Mesothelial cell of epicardium (in vitro differentiated cells): ENCODE measurements at regions not wholly inside any gene's neighbourhood (a gene's known extent, or its start where the extent isn't known, plus 50 kb on each side); places are given as distances from the start of the nearest gene placed in this dataset.

Experiments used
- DNase-seq, 2 experiments: peaks; one replicate each; pipeline ENCODE4 v3.0.0; 2021; ENCODE audit warnings: low spot score in 2 of 2; ENCODE audit not compliant: unreplicated experiment in 2 of 2
- H3K27ac Mint-ChIP-seq: 2 replicates; pipeline ENCODE4 v1.8.0; 2021; ENCODE audit warnings: mixed read lengths
- H3K27me3 Mint-ChIP-seq: 2 replicates; pipeline ENCODE4 v1.8.0; 2021; ENCODE audit warnings: low read depth, mixed read lengths
- H3K36me3 Mint-ChIP-seq: 2 replicates; pipeline ENCODE4 v1.8.0; 2021; ENCODE audit warnings: mixed read lengths
- H3K4me1 Mint-ChIP-seq: 2 replicates; pipeline ENCODE4 v1.8.0; 2021; ENCODE audit warnings: mixed read lengths
- H3K4me3 Mint-ChIP-seq: 2 replicates; pipeline ENCODE4 v1.8.0; 2021; ENCODE audit warnings: mild to moderate bottlenecking, moderate library complexity, mixed read lengths
- H3K9me3 Mint-ChIP-seq: 2 replicates; pipeline ENCODE4 v1.8.0; 2021; ENCODE audit warnings: mixed read lengths
- TF ChIP-seq, protein P1 (sequence below): fragments of 200-600 bp; sonication (generic); IDR thresholded peaks from one replicate; pipeline ENCODE4 v1.5.0; 2021; ENCODE audit warnings: antibody characterized with exemption; ENCODE audit not compliant: unreplicated experiment

DNA sequence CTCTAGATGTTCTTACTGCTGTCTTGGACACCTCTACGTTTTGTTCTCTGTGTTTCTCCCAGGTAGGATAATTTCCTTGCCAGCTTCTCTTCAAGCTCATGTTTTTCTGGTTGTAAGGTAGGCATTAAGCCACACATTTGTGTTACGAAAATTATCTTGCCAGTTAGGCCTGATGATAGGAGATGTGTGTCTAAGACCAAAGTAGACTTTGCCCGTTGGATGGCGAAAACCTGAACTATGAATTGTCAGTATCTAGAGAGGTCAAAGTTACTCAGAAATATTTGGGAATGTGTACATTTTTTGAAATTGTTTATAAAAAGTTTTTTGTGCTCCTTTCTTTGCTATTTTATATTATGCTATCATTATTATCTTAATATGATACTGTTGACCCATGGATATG is 72.8 kb downstream of the FHIP1A start:
- H3K36me3 Mint-ChIP-seq: no peaks in the 10 kb centered on the region
- no peak overlapping the region for H3K27ac Mint-ChIP-seq
- TF ChIP-seq, protein P1, sequence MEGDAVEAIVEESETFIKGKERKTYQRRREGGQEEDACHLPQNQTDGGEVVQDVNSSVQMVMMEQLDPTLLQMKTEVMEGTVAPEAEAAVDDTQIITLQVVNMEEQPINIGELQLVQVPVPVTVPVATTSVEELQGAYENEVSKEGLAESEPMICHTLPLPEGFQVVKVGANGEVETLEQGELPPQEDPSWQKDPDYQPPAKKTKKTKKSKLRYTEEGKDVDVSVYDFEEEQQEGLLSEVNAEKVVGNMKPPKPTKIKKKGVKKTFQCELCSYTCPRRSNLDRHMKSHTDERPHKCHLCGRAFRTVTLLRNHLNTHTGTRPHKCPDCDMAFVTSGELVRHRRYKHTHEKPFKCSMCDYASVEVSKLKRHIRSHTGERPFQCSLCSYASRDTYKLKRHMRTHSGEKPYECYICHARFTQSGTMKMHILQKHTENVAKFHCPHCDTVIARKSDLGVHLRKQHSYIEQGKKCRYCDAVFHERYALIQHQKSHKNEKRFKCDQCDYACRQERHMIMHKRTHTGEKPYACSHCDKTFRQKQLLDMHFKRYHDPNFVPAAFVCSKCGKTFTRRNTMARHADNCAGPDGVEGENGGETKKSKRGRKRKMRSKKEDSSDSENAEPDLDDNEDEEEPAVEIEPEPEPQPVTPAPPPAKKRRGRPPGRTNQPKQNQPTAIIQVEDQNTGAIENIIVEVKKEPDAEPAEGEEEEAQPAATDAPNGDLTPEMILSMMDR: no peak
- H3K9me3 Mint-ChIP-seq: no peaks in the 10 kb centered on the region
- no peak overlapping the region for H3K4me3 Mint-ChIP-seq
- H3K27me3 Mint-ChIP-seq: no peaks in the 10 kb centered on the region
- no peak for DNase-seq
- peaks cover 22% of the 10 kb centered on the region for H3K4me1 Mint-ChIP-seq

DNA sequence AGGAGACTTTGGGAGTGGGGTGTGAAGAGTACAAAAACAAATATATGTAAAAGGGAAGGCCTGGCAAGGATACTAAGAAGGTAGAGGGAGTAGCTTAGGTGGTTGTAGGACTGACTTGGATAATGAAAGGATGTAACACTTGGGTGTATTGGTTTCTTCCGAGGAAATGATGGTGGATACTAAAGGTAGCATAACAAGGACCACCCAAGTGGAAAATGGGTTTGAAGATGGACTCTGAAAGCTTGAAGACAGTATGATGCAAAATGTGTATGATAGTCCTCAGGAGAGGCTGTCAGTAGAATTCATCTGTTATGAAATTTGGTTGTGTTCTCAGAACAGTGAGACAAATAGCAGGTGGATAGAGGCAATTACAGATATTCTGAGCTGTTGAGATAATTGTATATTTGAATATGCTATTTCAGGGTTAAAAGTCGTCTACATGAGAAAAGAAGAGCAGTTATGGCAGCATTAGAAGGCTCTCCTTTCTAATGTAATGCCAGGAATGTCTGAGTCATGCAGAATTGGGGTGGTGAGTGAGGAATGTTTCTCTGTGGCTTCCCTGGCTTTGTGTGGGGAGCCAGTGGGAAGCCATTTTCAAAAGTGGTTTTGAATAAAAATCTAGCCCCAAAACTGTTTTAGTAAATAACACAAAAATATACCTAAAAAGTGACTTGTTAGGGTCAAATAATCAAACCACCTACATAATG is 75.6 kb downstream of the FHIP1A start:
- no peaks in the 10 kb centered on the region for H3K9me3 Mint-ChIP-seq
- H3K27me3 Mint-ChIP-seq: no peaks in the 10 kb centered on the region
- H3K36me3 Mint-ChIP-seq: peaks cover 4% of the 10 kb centered on the region
- no peak overlapping the region for H3K4me3 Mint-ChIP-seq
- DNase-seq: no peak
- TF ChIP-seq, protein P1: no peak
- H3K4me1 Mint-ChIP-seq: peaks cover 32% of the 10 kb centered on the region
- peak overlapping the region; percentile 37 for H3K27ac Mint-ChIP-seq

GRCh38 chr4:151485541-151486131 is 76.7 kb downstream of the FHIP1A start:
- TF ChIP-seq, protein P1: no peak
- Mint-ChIP-seq H3K4me1 (peaks cover 30% of the 10 kb centered on the region), H3K36me3 (peaks cover 9% of the 10 kb centered on the region), H3K27me3 (no peaks in the 10 kb centered on the region), H3K9me3 (peaks cover 5% of the 10 kb centered on the region), H3K4me3 (no peak overlapping the region), H3K27ac (no peak overlapping the region)
- DNase-seq: no peak

DNA sequence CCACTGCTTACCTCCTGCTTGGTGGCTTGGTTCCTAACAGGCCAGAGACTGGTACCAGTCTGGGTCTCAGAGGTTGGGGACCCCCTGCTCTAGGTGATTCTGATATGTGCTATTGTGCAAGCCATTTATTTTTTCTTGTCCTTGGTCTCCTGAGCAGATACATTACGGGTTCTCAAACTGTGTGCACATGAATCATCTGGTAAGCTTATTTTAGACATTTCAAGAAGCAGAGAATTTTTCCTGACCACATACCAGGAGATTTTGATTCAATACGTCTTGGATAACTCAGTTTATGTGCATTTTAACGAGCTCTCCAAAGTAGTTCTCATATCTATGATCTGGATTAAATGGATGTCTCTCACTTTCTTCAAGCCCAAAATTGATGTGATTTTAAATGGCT is 77.2 kb downstream of the FHIP1A start:
- peak overlapping the region; percentile 18 for H3K27ac Mint-ChIP-seq
- H3K36me3 Mint-ChIP-seq: peaks cover 14% of the 10 kb centered on the region
- H3K9me3 Mint-ChIP-seq: peaks cover 11% of the 10 kb centered on the region
- TF ChIP-seq, protein P1: no peak
- no peaks in the 10 kb centered on the region for H3K27me3 Mint-ChIP-seq
- no peak overlapping the region for H3K4me3 Mint-ChIP-seq
- no peak for DNase-seq
- H3K4me1 Mint-ChIP-seq: peaks cover 30% of the 10 kb centered on the region

- Mint-ChIP-seq H3K4me3 (no peak overlapping the region), H3K36me3 (peaks cover 26% of the 10 kb centered on the region), H3K4me1 (peaks cover 26% of the 10 kb centered on the region), H3K9me3 (peaks cover 35% of the 10 kb centered on the region), H3K27ac (peak overlapping the region; percentile 62), H3K27me3 (no peaks in the 10 kb centered on the region)
- TF ChIP-seq, protein P1: no peak
- DNase-seq: no peak
Observed at GRCh38 chr4:151488968-151489367, 80.0 kb downstream of the FHIP1A start.
